GM21528 (cell line): ENCODE measurements at regions not wholly inside any gene's neighbourhood (a gene's known extent, or its start where the extent isn't known, plus 50 kb on each side); places are given as distances from the start of the nearest gene placed in this dataset.

Source experiments
- ATAC-seq: cut with Tn5 transposase; IDR thresholded peaks from one replicate; pipeline ENCODE4 v1.9.1; 2021; ENCODE audit warnings: mild to moderate bottlenecking, moderate library complexity; ENCODE audit not compliant: unreplicated experiment, low FRiP score

GRCh38 chr5:61771808-61772207, 439.8 kb downstream of the ZSWIM6 start:
- ATAC-seq, result no peak

GRCh38 chr5:61775901-61776300, 443.8 kb downstream of the ZSWIM6 start:
- ATAC-seq, result no peak

GRCh38 chr5:61777292-61777691, 445.2 kb downstream of the ZSWIM6 start:
- no peak for ATAC-seq

- no peak for ATAC-seq
Measured at GRCh38 chr5:61779743-61780142, 447.7 kb downstream of the ZSWIM6 start.

- ATAC-seq, result no peak
Measured at GRCh38 chr5:61783481-61783880, 451.4 kb downstream of the ZSWIM6 start.

- no peak for ATAC-seq
Measured at GRCh38 chr5:61784341-61784740, 452.3 kb downstream of the ZSWIM6 start.

- ATAC-seq, result no peak
Measured at GRCh38 chr5:61788548-61788947, 456.5 kb downstream of the ZSWIM6 start.

GRCh38 chr5:61790007-61790406, 457.9 kb downstream of the ZSWIM6 start:
- ATAC-seq, result no peak

- peak; percentile 78 for ATAC-seq
Measured at GRCh38 chr5:61790678-61791077, 458.6 kb downstream of the ZSWIM6 start.

- ATAC-seq, result no peak
Measured at GRCh38 chr5:61796773-61797172, 464.7 kb downstream of the ZSWIM6 start.

- no peak for ATAC-seq
Measured at GRCh38 chr5:61800450-61800849, 468.4 kb downstream of the ZSWIM6 start.

- ATAC-seq, result no peak
Measured at GRCh38 chr5:61801174-61801573, 469.1 kb downstream of the ZSWIM6 start.

- no peak for ATAC-seq
Measured at GRCh38 chr5:61802456-61802855, 470.4 kb downstream of the ZSWIM6 start.

GRCh38 chr5:61805101-61805500, 473.0 kb downstream of the ZSWIM6 start:
- ATAC-seq, result no peak

- no peak for ATAC-seq
Measured at GRCh38 chr5:61806491-61807020, 474.5 kb downstream of the ZSWIM6 start.

GRCh38 chr5:61808091-61808490, 476.0 kb downstream of the ZSWIM6 start:
- ATAC-seq, result no peak

GRCh38 chr5:61808909-61809308, 476.9 kb downstream of the ZSWIM6 start:
- ATAC-seq, result no peak

GRCh38 chr5:61809651-61810050, 477.6 kb downstream of the ZSWIM6 start:
- ATAC-seq, result no peak

GRCh38 chr5:61811052-61811451, 479.0 kb downstream of the ZSWIM6 start:
- ATAC-seq, result no peak

- ATAC-seq, result no peak
Measured at GRCh38 chr5:61813361-61813760, 481.3 kb downstream of the ZSWIM6 start.

- ATAC-seq, result no peak
Measured at GRCh38 chr5:61815339-61815738, 483.3 kb downstream of the ZSWIM6 start.

GRCh38 chr5:61816146-61816545, 484.1 kb downstream of the ZSWIM6 start:
- no peak for ATAC-seq
